Motor neuron (in vitro differentiated cells): ENCODE measurements at regions not wholly inside any gene's neighbourhood (a gene's known extent, or its start where the extent isn't known, plus 50 kb on each side); places are given as distances from the start of the nearest gene placed in this dataset.

Source experiments
- ATAC-seq, 8 experiments: fragments of 200-7000 bp; cut with Tn5 transposase; replicated peaks in 6 of 8; 2 replicates each; pipeline ENCODE4 v1.8.0; 2021; ENCODE audit warnings: mild to moderate bottlenecking in 8 of 8, moderate library complexity in 8 of 8
- H3K27ac ChIP-seq, 2 donors: fragments of 250-450 bp; sonication (Bioruptor Pico); 2 replicates each; pipeline ENCODE4 v1.9.0; 2021; ENCODE audit warnings: antibody characterized with exemption in 2 of 2, mild to moderate bottlenecking in 2 of 2, moderate library complexity in 1 of 2
- H3K4me1 ChIP-seq, 2 donors: fragments of 250-450 bp; sonication (Bioruptor Pico); replicated peaks in 1 of 2; 2 replicates each; pipeline ENCODE4 v1.6.1; 2021; ENCODE audit warnings: antibody characterized with exemption in 2 of 2, mild to moderate bottlenecking in 2 of 2, moderate library complexity in 1 of 2
- H3K4me3 ChIP-seq, 5 donors: fragments of 250-450 bp; sonication (Bioruptor Pico); 2 replicates each; pipeline ENCODE4 v1.9.0; 2021; ENCODE audit warnings: antibody characterized with exemption in 5 of 5, mild to moderate bottlenecking in 5 of 5, moderate library complexity in 4 of 5
- WGBS, 10 experiments: fragments of 450-650 bp; shearing (Covaris generic); methylation state at CpG; one replicate each; pipeline ENCODE4 v1.0.0; 2022; 5-methylcytosine and 5-hydroxymethylcytosine counted together
- in situ Hi-C, 9 experiments: fragments of 400-800 bp; cut with MboI; loops; one replicate each; pipeline ENCODE4 v1.15.0; 2021; ENCODE audit warnings: low sequenced_read_pairs in 9 of 9, low pct_unique_long_range_greater_than_20kb in 2 of 9; ENCODE audit not compliant: unreplicated experiment in 9 of 9

DNA sequence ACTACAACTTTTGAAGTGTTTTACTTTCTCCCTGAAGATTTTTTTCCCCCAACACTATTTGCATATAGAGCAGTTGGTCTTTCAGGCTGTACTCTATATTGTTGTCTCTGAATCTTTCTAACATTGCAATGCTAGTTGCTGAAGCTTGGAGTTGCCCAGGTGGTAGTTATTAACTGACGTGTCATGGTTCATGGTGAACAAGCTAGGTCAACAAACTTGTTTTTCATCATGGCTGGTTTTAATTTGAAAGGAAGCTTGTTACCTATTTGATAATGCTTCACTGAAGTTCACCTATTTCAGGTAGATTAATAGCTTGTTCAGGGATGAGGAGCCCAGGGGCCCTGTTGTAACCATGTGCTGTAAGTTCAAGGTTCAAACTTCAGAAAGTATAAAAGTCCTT lies 158.8 kb upstream of the ZEB2 start:
- WGBS, 10 experiments, result 71 to 100% (median 93%) methylated on average over 1 of the region's 1 CpG; no CpG with 5 or more reads in 6 of the 10 experiments
- in situ Hi-C loops, result no loop called here
- Histone ChIP-seq H3K27ac (no peak overlapping the region), H3K4me1 (no peaks in the 10 kb centered on the region), H3K4me3 (no peak overlapping the region)
- ATAC-seq, result no peak

DNA sequence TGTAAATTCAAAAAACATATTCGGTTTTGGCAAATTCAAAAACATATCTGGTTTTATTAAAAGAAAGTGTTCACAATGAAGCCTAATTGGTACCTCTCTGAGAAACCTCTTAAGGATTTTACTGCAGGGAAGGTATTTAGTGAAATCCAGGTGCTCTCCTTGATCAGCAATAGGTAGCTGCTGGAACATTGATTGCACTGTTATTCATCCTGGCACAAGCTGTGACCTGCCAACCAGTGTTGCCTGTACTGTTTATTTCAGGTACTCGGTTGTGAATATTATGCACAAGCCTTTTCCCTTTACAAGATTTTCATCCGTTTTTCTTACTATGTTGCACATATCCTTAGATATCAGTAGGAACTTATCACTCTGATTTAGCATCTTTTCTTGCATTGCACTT lies 155.8 kb upstream of the ZEB2 start:
- no peak for ATAC-seq
- H3K27ac ChIP-seq, result no peak overlapping the region
- no peak overlapping the region for H3K4me3 ChIP-seq
- H3K4me1 ChIP-seq, result no peaks in the 10 kb centered on the region
- in situ Hi-C loops, result no loop called here
- WGBS, 10 experiments, result 10 to 94% (median 84%) methylated on average over 1 to 3 of the region's 3 CpGs

DNA sequence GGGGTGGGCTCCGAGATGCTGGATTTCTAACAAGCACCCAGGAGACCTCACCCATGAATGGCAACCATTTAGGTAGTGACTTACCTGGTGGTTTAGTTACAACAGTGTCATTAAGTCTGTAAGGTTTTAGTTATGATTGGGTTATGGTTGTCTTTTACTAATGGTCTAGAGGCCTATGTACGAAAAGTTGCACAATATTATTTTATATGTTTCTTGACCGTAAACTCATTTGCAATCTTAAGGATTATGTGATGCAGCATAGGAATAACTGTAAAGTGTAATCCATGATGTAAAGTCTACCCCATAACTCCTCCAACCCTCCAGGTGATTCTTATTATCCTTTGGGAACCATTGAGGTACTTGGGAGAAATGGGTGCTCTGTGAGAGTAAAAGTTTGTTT lies 155.4 kb upstream of the ZEB2 start:
- Histone ChIP-seq H3K4me1 (no peaks in the 10 kb centered on the region), H3K27ac (no peak overlapping the region), H3K4me3 (no peak overlapping the region)
- ATAC-seq, result no peak
- in situ Hi-C loops, result no loop called here
- WGBS, 10 experiments, result 94 to 100% (median 100%) methylated on average over 1 to 3 of the region's 3 CpGs; no CpG with 5 or more reads in 1 of the 10 experiments

DNA sequence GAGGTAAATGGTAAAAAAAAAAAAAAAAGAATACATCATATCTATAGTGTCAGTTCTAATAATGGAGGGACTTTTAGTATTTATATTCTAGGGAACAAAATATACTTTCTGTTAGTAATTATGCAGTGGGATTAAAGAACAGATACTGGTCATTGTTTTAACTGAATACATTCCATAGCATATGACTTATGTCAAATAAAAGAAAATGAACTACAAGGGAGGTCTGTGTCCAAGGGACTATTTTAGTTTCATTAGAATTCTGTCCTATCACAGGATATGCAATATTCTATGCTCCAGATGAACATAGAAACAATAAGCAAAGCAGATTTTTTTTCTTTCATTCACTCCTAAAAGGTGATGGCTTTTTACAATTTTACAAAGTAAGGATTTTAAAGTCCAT lies 154.2 kb upstream of the ZEB2 start:
- Histone ChIP-seq H3K4me1 (no peaks in the 10 kb centered on the region), H3K27ac (no peak overlapping the region), H3K4me3 (no peak overlapping the region)
- no peak for ATAC-seq
- in situ Hi-C loops, result no loop called here

DNA sequence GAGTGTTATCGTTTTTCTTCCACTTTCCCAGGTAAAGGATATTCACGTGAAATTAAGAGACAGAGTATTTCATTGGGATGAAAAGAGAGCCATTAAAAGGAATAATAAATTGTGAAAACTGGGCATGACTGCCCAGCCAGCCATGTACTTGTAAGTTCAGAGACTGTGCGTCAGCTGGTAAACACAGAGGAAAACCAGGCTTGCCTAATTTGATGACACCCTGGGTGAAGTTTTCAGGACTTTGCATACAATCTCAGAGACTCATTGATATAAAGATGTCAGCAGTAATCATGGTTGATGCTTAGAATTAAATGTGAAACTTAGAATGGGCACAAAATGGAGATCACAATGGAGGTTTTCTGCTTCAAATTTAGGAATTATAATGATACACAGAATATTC lies 153.5 kb upstream of the ZEB2 start:
- Histone ChIP-seq H3K4me3 (no peak overlapping the region), H3K27ac (no peak overlapping the region), H3K4me1 (no peaks in the 10 kb centered on the region)
- ATAC-seq, result no peak
- in situ Hi-C loops, result no loop called here
- WGBS, 10 experiments, result 50 to 100% (median 67%) methylated on average over 1 to 3 of the region's 3 CpGs

DNA sequence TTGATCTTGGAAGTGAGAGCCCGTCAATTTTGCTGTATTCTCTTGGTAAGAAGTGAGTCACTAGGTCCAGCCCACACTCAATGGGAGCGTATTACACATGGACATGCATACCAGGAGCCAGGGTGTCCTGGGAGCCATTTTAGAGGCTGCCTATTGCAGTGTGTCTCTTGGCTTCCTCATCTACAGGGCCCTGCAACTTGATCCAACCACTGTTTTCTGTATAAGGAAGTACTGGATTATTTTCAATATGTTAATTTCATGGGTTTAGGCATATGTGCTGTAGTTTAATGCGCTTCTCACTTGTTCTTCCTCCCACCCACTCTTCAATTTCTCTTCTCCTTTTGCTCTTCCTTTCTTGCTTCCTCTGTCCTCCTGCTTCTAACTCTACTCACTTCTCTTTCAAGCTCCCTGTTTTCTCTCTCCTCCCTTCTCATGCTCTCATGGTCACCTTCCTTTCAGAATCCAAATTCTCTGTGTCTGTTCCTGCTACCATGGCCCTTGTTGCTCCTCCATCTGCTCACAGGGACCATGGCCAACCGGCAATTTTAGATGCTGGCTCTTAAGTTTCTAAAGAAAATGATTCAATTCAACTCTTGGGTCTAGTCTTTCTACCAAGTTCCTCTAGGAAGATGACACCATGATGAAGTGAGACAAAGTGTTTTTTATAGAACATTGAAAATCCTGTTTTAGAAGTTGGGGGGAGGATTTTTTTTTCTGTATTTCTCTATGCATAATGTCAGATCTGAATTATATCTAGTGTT lies 152.0 kb upstream of the ZEB2 start:
- in situ Hi-C loops, result no loop called here
- Histone ChIP-seq H3K4me1 (no peaks in the 10 kb centered on the region), H3K4me3 (no peak overlapping the region), H3K27ac (no peak overlapping the region)
- peak in 3 of 8 experiments; percentile 44 to 98 (median 91) for ATAC-seq
- 68 to 100% (median 92%) methylated on average over 1 to 4 of the region's 4 CpGs for WGBS, 10 experiments

DNA sequence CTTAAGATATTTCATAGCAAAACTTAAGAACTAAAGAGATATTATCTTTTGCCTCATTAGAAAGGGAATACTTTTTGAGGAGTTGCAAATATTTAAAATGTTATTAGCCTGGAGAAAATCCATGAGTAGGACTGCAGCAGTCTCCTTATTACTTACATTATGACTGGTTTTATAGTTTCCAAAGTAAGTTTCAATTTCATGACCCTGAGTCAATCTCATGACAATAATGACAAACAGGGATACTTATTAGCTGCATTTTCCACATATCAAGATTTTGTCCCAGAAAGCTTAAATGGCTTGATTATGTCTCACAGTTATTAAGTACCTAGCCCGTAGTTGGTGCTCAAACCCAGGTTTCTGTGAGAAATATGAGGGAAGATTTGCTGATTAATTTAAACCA lies 150.8 kb upstream of the ZEB2 start:
- Histone ChIP-seq H3K4me3 (no peak overlapping the region), H3K4me1 (no peaks in the 10 kb centered on the region), H3K27ac (no peak overlapping the region)
- no peak for ATAC-seq
- 83 to 100% (median 100%) methylated on average over 1 of the region's 1 CpG; no CpG with 5 or more reads in 4 of the 10 experiments for whole genome bisulfite sequencing, 10 experiments
- in situ Hi-C loops, result no loop called here

DNA sequence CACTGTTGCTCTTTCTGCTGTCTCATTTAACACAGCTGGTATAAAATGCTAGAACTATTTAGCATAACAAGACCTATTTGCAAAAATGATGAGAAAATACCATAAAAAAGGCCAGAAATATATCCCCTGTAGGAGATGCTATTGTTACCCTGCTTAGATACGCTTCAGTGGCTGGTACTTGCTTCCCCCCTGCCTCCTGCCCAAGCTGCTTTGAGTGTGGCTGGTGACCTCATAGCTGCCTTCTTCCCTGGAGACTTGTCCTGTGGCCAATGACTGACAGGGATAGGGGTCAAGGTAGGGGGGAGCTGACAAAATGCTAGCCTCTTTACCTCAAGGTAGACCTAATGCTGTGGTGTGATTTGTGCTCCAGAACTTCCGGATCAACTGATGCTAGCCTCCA lies 150.2 kb upstream of the ZEB2 start:
- in situ Hi-C loops, result no loop called here
- Histone ChIP-seq H3K27ac (no peak overlapping the region), H3K4me1 (no peaks in the 10 kb centered on the region), H3K4me3 (no peak overlapping the region)
- ATAC-seq, result peak in 4 of 8 experiments; percentile 26 to 47 (median 35)
- WGBS, 10 experiments, result 60 to 100% (median 88%) methylated on average over 1 to 2 of the region's 2 CpGs; no CpG with 5 or more reads in 2 of the 10 experiments

DNA sequence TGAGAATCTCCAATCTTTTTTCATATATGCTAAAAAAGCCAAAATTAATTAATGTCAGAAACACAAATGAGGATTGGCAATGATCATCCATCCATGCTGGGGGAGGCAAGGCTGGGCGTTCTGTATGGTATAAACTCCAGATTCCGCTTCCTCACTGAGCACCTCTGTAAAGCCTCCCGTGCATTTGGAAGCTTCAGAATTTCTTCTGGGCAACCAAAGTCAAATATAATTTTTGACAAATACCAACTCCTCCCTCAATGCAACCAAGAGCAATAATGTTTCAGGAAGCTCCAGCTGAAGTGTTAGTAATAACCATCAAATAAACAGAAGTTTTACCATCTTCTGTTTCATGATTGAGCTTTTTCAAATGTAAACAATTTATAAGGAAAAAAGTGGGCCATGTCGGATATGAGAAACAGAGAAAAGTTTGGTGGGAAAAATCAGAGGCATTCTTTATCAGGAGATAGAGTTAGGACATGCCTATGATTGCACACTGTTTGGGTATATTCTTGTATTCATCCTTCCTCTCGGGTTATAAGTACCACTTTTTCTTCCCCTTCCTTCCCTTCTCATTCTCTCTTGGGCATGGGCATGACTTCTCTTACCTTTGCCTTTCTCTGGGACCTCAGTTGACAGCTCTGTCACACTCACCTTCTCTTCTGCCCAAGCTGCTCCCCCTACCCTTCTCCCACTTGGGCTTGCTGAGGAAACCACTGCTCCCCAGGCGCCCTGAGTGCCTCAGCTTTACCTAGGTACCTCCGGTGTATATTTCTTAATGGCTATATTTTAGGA lies 149.5 kb upstream of the ZEB2 start:
- ATAC-seq, result no peak
- Histone ChIP-seq H3K4me1 (no peaks in the 10 kb centered on the region), H3K27ac (no peak overlapping the region), H3K4me3 (no peak overlapping the region)
- in situ Hi-C loops, result no loop called here
- WGBS, 10 experiments, result 85 to 100% (median 92%) methylated on average over 2 to 7 of the region's 7 CpGs

DNA sequence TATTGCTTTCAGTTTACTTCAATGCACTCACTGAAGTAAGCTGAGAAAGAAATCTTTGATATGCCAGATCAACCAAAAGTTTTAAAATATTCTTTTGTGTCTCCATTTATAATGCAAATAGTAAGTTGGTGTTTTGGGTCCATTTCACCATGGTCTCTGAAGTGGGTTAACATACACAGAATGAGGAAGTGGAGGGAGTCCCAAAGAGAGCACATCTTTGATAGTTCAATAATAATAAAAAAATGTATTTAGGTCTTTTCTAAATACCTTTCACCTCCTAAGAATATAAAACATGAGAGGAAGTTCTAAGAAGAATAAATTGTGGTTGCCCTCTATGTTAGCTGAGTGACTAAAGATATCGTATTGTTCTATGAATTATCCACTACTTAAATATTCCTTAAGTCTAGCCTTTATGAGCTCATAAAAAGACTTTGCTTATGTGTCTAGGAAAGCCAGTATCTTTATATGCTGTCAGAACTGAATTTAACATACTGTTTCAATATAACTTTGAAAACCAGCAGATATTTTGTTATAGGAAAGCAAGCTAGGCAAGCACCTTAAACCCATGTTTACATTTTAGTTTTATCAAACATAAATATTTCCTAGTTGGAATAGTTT lies 148.7 kb upstream of the ZEB2 start:
- in situ Hi-C loops, result no loop called here
- 88 to 100% (median 100%) methylated on average over 1 of the region's 1 CpG; no CpG with 5 or more reads in 4 of the 10 experiments for WGBS, 10 experiments
- Histone ChIP-seq H3K4me3 (no peak overlapping the region), H3K4me1 (no peaks in the 10 kb centered on the region), H3K27ac (no peak overlapping the region)
- no peak for ATAC-seq

DNA sequence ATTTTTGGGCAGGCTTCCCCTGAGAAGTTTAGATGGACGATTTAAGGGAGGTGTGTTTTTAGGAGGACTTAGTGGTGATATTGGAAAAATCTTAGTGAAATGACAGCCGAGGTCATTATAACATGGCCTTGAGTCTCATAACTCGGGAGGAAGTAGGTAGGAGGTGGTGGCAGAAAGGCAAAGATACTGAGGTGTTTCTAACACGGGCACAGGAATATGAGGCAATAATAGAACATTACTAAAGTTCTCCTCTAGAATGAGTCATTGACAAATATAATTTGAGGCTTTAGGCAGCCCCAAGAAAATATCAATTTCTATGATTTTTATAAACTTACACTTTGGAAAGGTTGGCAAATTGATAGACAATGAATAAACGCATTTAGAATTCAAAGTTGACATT lies 146.1 kb upstream of the ZEB2 start:
- ATAC-seq, result no peak
- WGBS, 10 experiments, result 38 to 100% (median 80%) methylated on average over 1 to 5 of the region's 5 CpGs
- Histone ChIP-seq H3K27ac (no peak overlapping the region), H3K4me3 (no peak overlapping the region), H3K4me1 (no peaks in the 10 kb centered on the region)
- in situ Hi-C loops, result no loop called here

DNA sequence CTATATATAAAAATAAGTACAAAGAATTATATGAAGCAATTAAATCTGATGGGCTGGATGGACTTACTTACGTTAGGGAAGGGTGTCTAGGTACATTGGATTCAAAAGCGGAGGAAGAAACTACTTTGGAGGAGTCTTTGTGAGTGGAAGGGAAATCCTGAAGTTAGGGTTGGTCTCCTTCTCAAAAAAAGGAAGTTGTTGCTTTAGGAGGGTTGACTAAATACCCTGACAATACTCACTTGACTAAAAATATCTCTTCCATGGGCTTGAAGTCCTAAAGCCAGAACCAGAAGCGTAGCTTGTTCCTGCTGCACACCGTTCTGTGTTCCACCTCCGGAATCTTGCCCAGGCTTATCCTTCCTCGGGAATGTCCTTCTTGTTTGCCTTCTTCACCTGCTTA lies 143.3 kb upstream of the ZEB2 start:
- in situ Hi-C loops, result no loop called here
- Histone ChIP-seq H3K27ac (no peak overlapping the region), H3K4me1 (no peaks in the 10 kb centered on the region), H3K4me3 (no peak overlapping the region)
- ATAC-seq, result no peak
- 80 to 100% (median 96%) methylated on average over 1 to 5 of the region's 6 CpGs for WGBS, 10 experiments

DNA sequence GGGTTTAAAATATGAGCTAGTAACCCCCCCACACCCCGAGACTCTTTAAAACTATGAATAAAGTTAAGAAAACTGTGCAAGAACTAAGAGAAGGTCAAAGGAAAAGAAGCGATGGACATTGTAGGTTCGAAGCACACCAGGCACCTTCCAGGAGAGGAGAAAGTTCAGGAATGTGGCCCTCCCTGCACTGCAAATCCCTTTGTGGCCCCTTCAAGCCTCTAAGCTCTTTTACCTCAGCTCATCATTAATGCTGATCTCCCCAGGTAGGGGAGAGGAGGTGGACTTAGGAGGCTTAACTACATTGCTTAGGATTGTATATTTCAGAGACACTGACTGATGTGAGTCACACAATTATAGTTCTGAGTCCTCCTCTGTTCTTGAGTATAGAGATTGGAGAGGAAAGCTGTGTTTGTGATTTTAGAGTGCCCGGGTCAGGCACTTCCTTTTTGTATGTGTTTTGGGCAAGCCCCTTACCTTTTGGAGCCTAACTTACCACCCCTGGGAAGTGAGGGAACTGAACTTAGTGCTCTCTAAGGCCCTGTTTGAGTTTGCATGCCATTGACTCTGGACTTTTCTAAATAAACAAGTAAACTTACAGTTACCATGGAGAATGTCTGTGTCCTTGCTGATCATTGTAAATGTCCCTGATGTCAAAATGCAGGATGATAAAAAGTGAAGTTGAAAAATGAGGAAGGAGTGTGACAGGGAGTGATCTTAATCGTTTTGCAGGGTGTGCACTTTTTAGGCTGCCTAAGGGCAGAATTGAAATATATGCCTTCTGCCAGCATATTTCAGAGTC lies 140.8 kb upstream of the ZEB2 start:
- H3K4me1 ChIP-seq, result no peaks in the 10 kb centered on the region

More for the DNA sequence above, 140.8 kb upstream of the ZEB2 start:
- Histone ChIP-seq H3K4me3 (no peak overlapping the region), H3K27ac (no peak overlapping the region)
- in situ Hi-C loops, result no loop called here
- WGBS, 10 experiments, result 54 to 100% (median 84%) methylated on average over 1 to 5 of the region's 5 CpGs
- peak in 2 of 8 experiments; percentile 33 to 40 for ATAC-seq
